Right lung (tissue), 2 donors: ENCODE measurements at regions not wholly inside any gene's neighbourhood (a gene's known extent, or its start where the extent isn't known, plus 50 kb on each side); places are given as distances from the start of the nearest gene placed in this dataset.

ENCODE experiments used
- DNase-seq, 2 donors: peaks; one replicate each; pipeline ENCODE4 v3.0.0-alpha.2; 2013

GRCh38 chr7:98679741-98680140 lies 62.7 kb downstream of the NPTX2 start:
- DNase-seq = no peak

- DNase-seq = peak; percentile 9 to 24
These were observed 64.4 kb downstream of the NPTX2 start for GRCh38 chr7:98681511-98681910.

- DNase-seq = peak; percentile 21 to 36
These were observed 64.9 kb downstream of the NPTX2 start for GRCh38 chr7:98681951-98682350.

- no peak for DNase-seq
These were observed 66.4 kb downstream of the NPTX2 start for GRCh38 chr7:98683514-98683913.

- DNase-seq = no peak
These were observed 68.5 kb downstream of the NPTX2 start for GRCh38 chr7:98685541-98685940.

- no peak for DNase-seq
These were observed 69.5 kb downstream of the NPTX2 start for GRCh38 chr7:98686466-98687080.

GRCh38 chr7:98687111-98687751 lies 70.1 kb downstream of the NPTX2 start:
- no peak for DNase-seq

- DNase-seq = no peak
These were observed 74.5 kb downstream of the NPTX2 start for GRCh38 chr7:98691619-98692018.

- no peak for DNase-seq
These were observed 80.0 kb downstream of the NPTX2 start for GRCh38 chr7:98697083-98697482.

GRCh38 chr7:98697485-98698240 lies 80.6 kb downstream of the NPTX2 start:
- no peak for DNase-seq

GRCh38 chr7:98698976-98699375 lies 81.9 kb downstream of the NPTX2 start:
- DNase-seq = no peak

GRCh38 chr7:98700533-98700932 lies 83.4 kb downstream of the NPTX2 start:
- DNase-seq = no peak

GRCh38 chr7:98701372-98701771 lies 84.3 kb downstream of the NPTX2 start:
- no peak for DNase-seq

GRCh38 chr7:98702021-98702420 lies 84.9 kb downstream of the NPTX2 start:
- no peak for DNase-seq

- DNase-seq = no peak
These were observed 86.8 kb downstream of the NPTX2 start for GRCh38 chr7:98703916-98704315.

GRCh38 chr7:98705626-98706025 lies 88.5 kb downstream of the NPTX2 start:
- no peak for DNase-seq

- no peak for DNase-seq
These were observed 90.0 kb downstream of the NPTX2 start for GRCh38 chr7:98707076-98707475.

- DNase-seq = no peak
These were observed 94.9 kb downstream of the NPTX2 start for GRCh38 chr7:98711945-98712344.

GRCh38 chr7:98713165-98713810 lies 96.2 kb downstream of the NPTX2 start:
- no peak for DNase-seq

GRCh38 chr7:98719396-98719795 lies 102.3 kb downstream of the NPTX2 start:
- no peak for DNase-seq

GRCh38 chr7:98722402-98722801 lies 105.3 kb downstream of the NPTX2 start:
- no peak for DNase-seq

- DNase-seq = no peak
These were observed 107.5 kb downstream of the NPTX2 start for GRCh38 chr7:98724591-98724990.
